SK-N-SH (cell line): ENCODE measurements at regions not wholly inside any gene's neighbourhood (a gene's known extent, or its start where the extent isn't known, plus 50 kb on each side); places are given as distances from the start of the nearest gene placed in this dataset.

Source experiments
- CTCF ChIA-PET: fragments of 300-600, 350-600 bp; formaldehyde crosslinking; extraction: SDS; loops from one replicate; lab custom pipeline; 2021; lab: Yijun Ruan, JAX
- POLR2A ChIA-PET: fragments of 350-600 bp; sonication (Branson Sonifier 250); formaldehyde crosslinking; extraction: SDS; loops from one replicate; lab custom pipeline; 2020; ENCODE audit warnings: antibody characterized with exemption, inconsistent platforms; lab: Yijun Ruan, JAX
- DNase-seq: peaks from one replicate; pipeline ENCODE4 v3.0.0; 2012
- H2AFZ ChIP-seq: fragments of 200-600 bp; sonication (generic); 2 replicates; pipeline ENCODE4 v1.8.1; 2016; ENCODE audit warnings: antibody characterized with exemption, mild to moderate bottlenecking, low read depth
- H3F3A ChIP-seq: fragments of 200-600 bp; sonication (generic); replicated peaks from 2 replicates; pipeline ENCODE3; 2016; ENCODE audit warnings: antibody characterized with exemption, mild to moderate bottlenecking; ENCODE audit not compliant: insufficient read depth
- H3K27ac ChIP-seq, 2 experiments: fragments of 200-500 bp in 1 of 2; fragments of 200-600 bp in 1 of 2; sonication (Bioruptor generic) in 1 of 2; sonication (generic), shearing (Covaris generic) in 1 of 2; 2 replicates each; pipeline versions ENCODE4 v1.5.1 to v1.6.1; 2014 to 2016; ENCODE audit warnings: low read depth in 2 of 2, inconsistent platforms in 1 of 2, low read length in 1 of 2, mild to moderate bottlenecking in 1 of 2, mixed read lengths in 1 of 2
- H3K27me3 ChIP-seq: fragments of 200-600 bp; sonication (generic), shearing (Covaris generic); 2 replicates; pipeline ENCODE4 v1.6.1; 2016; ENCODE audit warnings: mixed run types; ENCODE audit not compliant: insufficient read depth
- H3K36me3 ChIP-seq, 2 experiments: fragments of 200-500 bp in 1 of 2; fragments of 200-600 bp in 1 of 2; sonication (Bioruptor generic) in 1 of 2; sonication (generic) in 1 of 2; replicated peaks in 1 of 2; 2 replicates each; pipeline versions ENCODE3 to v1.5.1; 2014 to 2016; ENCODE audit warnings: low read length in 1 of 2, mild to moderate bottlenecking in 1 of 2; ENCODE audit not compliant: insufficient read depth in 2 of 2, control insufficient read depth in 1 of 2
- H3K4me1 ChIP-seq, 2 experiments: fragments of 200-500 bp in 1 of 2; fragments of 200-600 bp in 1 of 2; sonication (Bioruptor generic) in 1 of 2; sonication (generic), shearing (Covaris generic) in 1 of 2; 2 replicates each; pipeline versions ENCODE4 v1.5.1 to v1.6.1; 2014 to 2016; ENCODE audit warnings: low read depth in 1 of 2, low read length in 1 of 2, mixed run types in 1 of 2; ENCODE audit not compliant: insufficient read depth in 2 of 2, control insufficient read depth in 1 of 2
- H3K4me2 ChIP-seq: fragments of 200-600 bp; sonication (generic), shearing (Covaris generic); 2 replicates; pipeline ENCODE4 v1.6.1; 2017; ENCODE audit warnings: mixed run types
- H3K4me3 ChIP-seq, 2 experiments: fragments of 200-500 bp in 1 of 2; fragments of 200-600 bp in 1 of 2; sonication (Bioruptor generic) in 1 of 2; sonication (generic), shearing (Covaris generic) in 1 of 2; 2 replicates each; pipeline versions ENCODE4 v1.5.1 to v1.8.1; 2014 to 2016; ENCODE audit warnings: low read depth in 2 of 2, inconsistent platforms in 1 of 2, low read length in 1 of 2, mild to moderate bottlenecking in 1 of 2, mixed read lengths in 1 of 2, moderate library complexity in 1 of 2
- H3K79me2 ChIP-seq: fragments of 200-600 bp; sonication (generic); 2 replicates; pipeline ENCODE4 v1.8.1; 2017; ENCODE audit warnings: mild to moderate bottlenecking; ENCODE audit not compliant: insufficient read depth
- H3K9ac ChIP-seq: fragments of 200-600 bp; sonication (generic); 2 replicates; pipeline ENCODE4 v1.6.1; 2017; ENCODE audit warnings: mixed run types
- H3K9me2 ChIP-seq: fragments of 200-600 bp; sonication (generic); 2 replicates; pipeline ENCODE4 v1.6.1; 2017; ENCODE audit warnings: mixed run types
- H3K9me3 ChIP-seq: fragments of 200-600 bp; sonication (generic); 2 replicates; pipeline ENCODE4 v1.6.1; 2017; ENCODE audit warnings: mixed run types, mild to moderate bottlenecking, moderate library complexity
- H4K20me1 ChIP-seq: fragments of 200-600 bp; sonication (generic); 2 replicates; pipeline ENCODE4 v1.6.1; 2017; ENCODE audit warnings: mild to moderate bottlenecking, mixed run types; ENCODE audit not compliant: insufficient read depth
- CHD2 ChIP-seq: fragments of 150-350 bp; IDR thresholded peaks from 2 replicates; pipeline ENCODE4 v1.6.1; 2018; ENCODE audit warnings: low read length; ENCODE audit not compliant: partially characterized antibody
- FOSL2 ChIP-seq: IDR thresholded peaks from 2 replicates; pipeline ENCODE4 v1.4.0; 2012; ENCODE audit warnings: low read depth, mild to moderate bottlenecking, moderate library complexity, borderline replicate concordance
- JUND ChIP-seq: IDR thresholded peaks from 2 replicates; pipeline ENCODE4 v1.4.0; 2012
- NFIC ChIP-seq: IDR thresholded peaks from 2 replicates; pipeline ENCODE4 v1.4.0; 2012; ENCODE audit warnings: borderline replicate concordance
- NRF1 ChIP-seq: IDR thresholded peaks from 2 replicates; pipeline ENCODE4 v1.6.1; 2012; ENCODE audit warnings: low read depth, mild to moderate bottlenecking, low read length
- PBX3 ChIP-seq: IDR thresholded peaks from 2 replicates; pipeline ENCODE4; 2012
- RCOR1 ChIP-seq: fragments of 150-350 bp; IDR thresholded peaks from 2 replicates; pipeline ENCODE4 v1.6.1; 2017; ENCODE audit warnings: antibody characterized with exemption, low read length
- RXRA ChIP-seq: IDR thresholded peaks from 2 replicates; pipeline ENCODE4 v1.4.0; 2012; ENCODE audit warnings: low read depth, mild to moderate bottlenecking, borderline replicate concordance
- SIN3A ChIP-seq: IDR thresholded peaks from 2 replicates; pipeline ENCODE4 v1.6.1; 2012; ENCODE audit warnings: low read depth, mild to moderate bottlenecking, low read length, moderate library complexity, borderline replicate concordance
- SMC3 ChIP-seq: IDR thresholded peaks from 2 replicates; pipeline ENCODE4 v1.6.1; 2012; ENCODE audit warnings: low read depth, low read length, improper control_type of control experiment
- TAF1 ChIP-seq: IDR thresholded peaks from 2 replicates; pipeline ENCODE4 v1.6.1; 2012; ENCODE audit warnings: low read depth, mild to moderate bottlenecking, low read length, moderate library complexity, borderline replicate concordance
- ZBTB33 ChIP-seq: IDR thresholded peaks from 2 replicates; pipeline ENCODE4 v1.4.0; 2012; ENCODE audit warnings: low read depth, borderline replicate concordance
- WGBS: methylation state at CpG from one replicate; pipeline ENCODE4 v1.1.6; 2017; ENCODE audit warnings: low lambda C conversion rate; 5-methylcytosine and 5-hydroxymethylcytosine counted together
- TF ChIP-seq, protein P1 (sequence below): IDR thresholded peaks from 2 replicates; pipeline ENCODE4 v1.4.0; 2012; ENCODE audit warnings: low read depth, borderline replicate concordance

- no peak for DNase-seq
- H2AFZ ChIP-seq, result no peak overlapping the region
- H3K27ac ChIP-seq, result no peak overlapping the region
- no peak overlapping the region for H3K9ac ChIP-seq
- ChIA-PET POLR2A (no interaction called here), CTCF (interaction anchor here (1.0 kb wide), 1 partner anchor 347 kb away, joined by 3 read pairs; no protein-coding TSS in a partner anchor)
- no peaks in the 10 kb centered on the region for H4K20me1 ChIP-seq
- H3K4me3 ChIP-seq, result no peak overlapping the region
- H3K9me3 ChIP-seq, result no peaks in the 10 kb centered on the region
- no peak overlapping the region for H3K4me2 ChIP-seq
- no peaks in the 10 kb centered on the region for H3F3A ChIP-seq
- H3K79me2 ChIP-seq, result no peaks in the 10 kb centered on the region
- H3K27me3 ChIP-seq, result no peaks in the 10 kb centered on the region
- TF ChIP-seq SMC3 (no peak), NRF1 (no peak), PBX3 (no peak), SIN3A (no peak), ZBTB33 (no peak), NFIC (no peak), RXRA (no peak), CHD2 (no peak), FOSL2 (no peak), TAF1 (no peak), RCOR1 (no peak)
- TF ChIP-seq, protein P1, sequence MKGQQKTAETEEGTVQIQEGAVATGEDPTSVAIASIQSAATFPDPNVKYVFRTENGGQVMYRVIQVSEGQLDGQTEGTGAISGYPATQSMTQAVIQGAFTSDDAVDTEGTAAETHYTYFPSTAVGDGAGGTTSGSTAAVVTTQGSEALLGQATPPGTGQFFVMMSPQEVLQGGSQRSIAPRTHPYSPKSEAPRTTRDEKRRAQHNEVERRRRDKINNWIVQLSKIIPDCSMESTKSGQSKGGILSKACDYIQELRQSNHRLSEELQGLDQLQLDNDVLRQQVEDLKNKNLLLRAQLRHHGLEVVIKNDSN, result no peak
- TF ChIP-seq, all 33 proteins: peak for 0
- Histone ChIP-seq H3K9me2 (no peaks in the 10 kb centered on the region), H3K4me1 (peaks cover 0 to 5% of the 10 kb centered on the region in 2 experiments; a peak in 2 of 4 replicates), H3K36me3 (no peaks in the 10 kb centered on the region)
- WGBS, result 94% methylated on average over 4 of the region's 5 CpGs
Measured at GRCh38 chr13:27011661-27012060, 159.9 kb downstream of the USP12 start.

GRCh38 chr13:27008733-27009132 is 162.9 kb downstream of the USP12 start:
- Histone ChIP-seq H3K27me3 (no peaks in the 10 kb centered on the region), H3K4me3 (no peak overlapping the region), H2AFZ (no peak overlapping the region), H3K79me2 (no peaks in the 10 kb centered on the region), H3K9me2 (no peaks in the 10 kb centered on the region), H4K20me1 (no peaks in the 10 kb centered on the region), H3K27ac (no peak overlapping the region), H3F3A (no peaks in the 10 kb centered on the region), H3K36me3 (no peaks in the 10 kb centered on the region), H3K9me3 (no peaks in the 10 kb centered on the region), H3K4me1 (peaks cover 0 to 9% of the 10 kb centered on the region in 2 experiments; a peak in 2 of 4 replicates), H3K9ac (no peak overlapping the region), H3K4me2 (no peak overlapping the region)
- no peak for DNase-seq
- ChIA-PET POLR2A (no interaction called here), CTCF (interaction anchor here (1.2 to 1.4 kb wide), 2 partner anchors 23 to 350 kb away, joined by 3 to 5 read pairs; no protein-coding TSS in a partner anchor)
- 67% methylated on average over 3 of the region's 3 CpGs for WGBS
- TF ChIP-seq RCOR1 (no peak), JUND (no peak)
